Peyer's patch (tissue), 4 donors: ENCODE measurements at regions not wholly inside any gene's neighbourhood (a gene's known extent, or its start where the extent isn't known, plus 50 kb on each side); places are given as distances from the start of the nearest gene placed in this dataset.

Experiments used
- CTCF ChIP-seq, 6 experiments: fragments of 450-650 bp in 4 of 6; fragments of 200-600 bp in 2 of 6; sonication (generic) in 1 of 6; IDR thresholded peaks; one replicate each; pipeline ENCODE4 v1.5.1; 2017 to 2019; ENCODE audit warnings: antibody characterized with exemption in 6 of 6, mild to moderate bottlenecking in 3 of 6, moderate library complexity in 1 of 6
- POLR2A ChIP-seq, 2 donors: fragments of 450-650 bp; IDR thresholded peaks; one replicate each; pipeline ENCODE4 v1.5.1; 2017; ENCODE audit warnings: antibody characterized with exemption in 2 of 2, mild to moderate bottlenecking in 2 of 2, moderate library complexity in 2 of 2

- TF ChIP-seq CTCF (IDR thresholded peaks at IDR 0.05) = no peak
- no peak for TF ChIP-seq POLR2A (IDR thresholded peaks at IDR 0.05)
Measured at GRCh38 chr7:41503438-41503837, 199.5 kb downstream of the INHBA start.
